Cerebellar nuclear complex (tissue), 1 donor: ENCODE measurements at regions not wholly inside any gene's neighbourhood (a gene's known extent, or its start where the extent isn't known, plus 50 kb on each side); places are given as distances from the start of the nearest gene placed in this dataset.
A peak's percentile ranks its signal among the peaks of the same experiment; 100 is the strongest.
"Not testable (repeated sequence)": the region's sequence is repeated elsewhere in the genome, so short reads cannot be mapped to it uniquely, and the experiment has no call there.

Experiments used
- DNase-seq, 2 experiments: peaks; one replicate each; lab custom pipeline; 2025; lab: John Stamatoyannopoulos, UW

DNA sequence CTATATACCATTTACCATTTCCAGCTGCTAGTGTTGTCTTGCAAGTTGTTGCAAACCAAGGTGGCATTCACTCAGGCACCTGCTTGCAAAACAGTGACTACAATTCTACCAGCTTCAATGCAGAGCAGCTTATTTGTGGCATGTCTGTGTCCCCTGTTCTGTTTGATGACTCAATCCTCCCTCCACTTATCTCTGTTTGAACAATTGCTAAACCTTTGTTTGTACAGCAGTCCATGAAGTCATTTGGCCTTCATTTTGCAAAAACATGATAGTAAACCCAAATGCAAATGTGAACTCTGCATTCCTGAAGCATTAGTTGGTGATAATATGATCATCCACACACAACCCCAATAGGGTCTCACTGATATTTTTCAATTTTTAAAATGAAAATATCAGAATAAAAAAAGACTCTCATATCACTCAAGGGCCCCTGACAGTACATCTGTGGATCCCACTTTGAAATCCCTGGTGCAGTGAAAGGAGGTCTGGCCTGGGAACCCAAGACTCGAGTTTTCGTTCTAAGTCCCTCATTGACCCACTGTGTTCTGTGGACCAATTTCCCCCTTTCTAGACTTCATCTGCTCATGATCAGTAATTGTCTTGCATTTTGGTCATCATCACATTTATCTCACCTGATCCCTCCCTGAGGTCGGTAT, 425.4 kb downstream of the RPS24 start:
- DNase-seq, result no peak

DNA sequence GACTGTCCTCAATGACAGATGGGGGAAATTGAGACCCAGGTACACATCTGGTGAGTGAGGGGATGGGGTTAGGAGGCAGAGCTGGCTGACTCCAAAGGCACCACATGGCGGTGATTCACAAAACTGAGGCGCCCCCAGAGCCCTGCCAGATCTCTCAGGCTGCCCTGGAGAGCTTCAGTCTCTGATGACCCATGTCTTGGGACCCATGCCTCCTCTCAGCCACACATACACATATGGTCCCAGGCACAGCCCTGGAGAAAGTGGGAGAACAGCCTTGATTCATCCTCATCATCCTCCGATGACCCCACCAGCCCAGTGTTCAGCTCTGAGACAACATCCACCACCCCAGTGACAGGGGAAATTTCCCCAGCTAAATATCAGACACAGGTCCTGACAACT, 426.0 kb downstream of the RPS24 start:
- DNase-seq, result no peak

DNA sequence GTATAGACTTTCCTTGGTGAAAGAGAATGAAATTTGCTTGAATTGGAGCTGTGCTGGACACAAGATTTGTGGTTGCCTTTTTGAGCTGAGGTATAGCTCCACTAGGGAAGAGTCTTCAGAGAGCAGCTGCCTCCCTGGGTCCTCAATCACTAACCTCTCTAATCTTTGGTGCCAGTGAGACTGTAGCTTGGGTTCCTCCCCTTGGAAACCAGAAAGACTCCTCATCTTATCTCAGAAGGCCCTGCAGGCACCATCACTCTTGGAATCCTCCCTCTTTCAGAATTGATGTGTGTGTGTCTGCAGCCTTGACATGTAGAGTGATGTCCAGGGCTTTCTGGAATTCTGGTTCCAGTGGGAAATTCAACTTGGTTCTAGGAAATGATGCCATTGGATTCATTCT, 426.5 kb downstream of the RPS24 start:
- no peak for DNase-seq

DNA sequence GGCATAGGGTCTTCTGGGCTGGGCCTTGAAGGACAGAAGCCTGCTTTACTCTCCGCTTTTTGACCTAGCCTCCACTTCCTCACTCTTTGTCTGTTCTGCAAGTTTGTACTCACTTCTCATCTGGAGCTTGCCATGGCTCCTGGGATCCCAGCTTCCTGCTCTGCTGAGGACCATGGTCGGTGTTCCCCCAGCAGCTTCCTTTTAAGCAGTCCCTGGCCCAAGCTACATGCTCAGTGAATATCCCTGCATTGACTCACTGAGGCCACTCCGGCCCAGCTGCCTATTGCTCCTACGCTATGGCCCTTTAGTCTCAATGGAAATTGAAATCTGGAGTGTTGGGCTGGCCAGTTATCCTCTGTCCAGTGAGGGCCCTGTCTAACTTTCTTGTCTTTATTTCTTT, 427.7 kb downstream of the RPS24 start:
- DNase-seq, result no peak

DNA sequence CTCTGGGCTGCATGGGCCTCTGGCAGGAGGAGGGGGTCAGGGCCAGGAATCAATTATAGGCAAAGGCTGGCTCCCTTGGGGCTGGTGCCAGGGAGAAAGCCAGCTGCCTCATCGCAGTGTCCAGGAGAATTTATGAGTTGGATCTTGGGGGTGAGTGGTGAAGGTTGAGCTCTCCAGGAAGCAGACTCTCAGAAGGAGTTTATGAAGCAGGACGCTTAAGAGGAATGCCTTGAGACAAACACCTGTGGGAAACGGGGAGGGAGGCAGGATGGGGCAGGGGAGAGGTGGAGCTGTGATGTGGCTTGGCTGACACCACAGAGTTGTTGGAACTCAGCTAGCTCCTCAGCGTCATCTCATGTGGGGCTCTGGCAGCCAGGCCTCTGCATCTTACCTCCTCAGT, 428.5 kb downstream of the RPS24 start:
- no peak for DNase-seq

DNA sequence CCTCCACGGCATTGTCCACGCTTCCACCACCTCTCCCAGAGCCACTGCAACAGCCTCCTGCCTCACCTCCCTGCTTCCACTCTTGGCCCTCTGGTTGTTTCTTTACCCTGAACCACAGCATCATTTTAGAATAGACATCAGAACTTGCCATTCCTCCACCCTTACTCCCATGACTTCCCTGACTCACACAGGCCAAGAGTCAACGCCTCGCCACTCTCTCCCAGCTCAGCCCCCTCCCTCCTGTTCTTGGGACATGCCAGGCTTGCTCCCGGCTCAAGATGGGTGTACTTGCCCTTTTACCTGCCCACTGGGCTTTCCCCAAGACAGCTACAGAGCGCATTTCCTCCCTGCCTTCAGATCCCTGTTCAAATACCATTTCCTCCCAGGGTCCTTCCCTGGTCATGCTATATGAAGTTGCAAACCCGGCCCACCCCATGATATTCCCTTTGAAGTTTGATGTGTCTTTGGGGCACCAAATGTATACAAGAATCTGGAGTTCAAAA, 429.1 kb downstream of the RPS24 start:
- no peak for DNase-seq

DNA sequence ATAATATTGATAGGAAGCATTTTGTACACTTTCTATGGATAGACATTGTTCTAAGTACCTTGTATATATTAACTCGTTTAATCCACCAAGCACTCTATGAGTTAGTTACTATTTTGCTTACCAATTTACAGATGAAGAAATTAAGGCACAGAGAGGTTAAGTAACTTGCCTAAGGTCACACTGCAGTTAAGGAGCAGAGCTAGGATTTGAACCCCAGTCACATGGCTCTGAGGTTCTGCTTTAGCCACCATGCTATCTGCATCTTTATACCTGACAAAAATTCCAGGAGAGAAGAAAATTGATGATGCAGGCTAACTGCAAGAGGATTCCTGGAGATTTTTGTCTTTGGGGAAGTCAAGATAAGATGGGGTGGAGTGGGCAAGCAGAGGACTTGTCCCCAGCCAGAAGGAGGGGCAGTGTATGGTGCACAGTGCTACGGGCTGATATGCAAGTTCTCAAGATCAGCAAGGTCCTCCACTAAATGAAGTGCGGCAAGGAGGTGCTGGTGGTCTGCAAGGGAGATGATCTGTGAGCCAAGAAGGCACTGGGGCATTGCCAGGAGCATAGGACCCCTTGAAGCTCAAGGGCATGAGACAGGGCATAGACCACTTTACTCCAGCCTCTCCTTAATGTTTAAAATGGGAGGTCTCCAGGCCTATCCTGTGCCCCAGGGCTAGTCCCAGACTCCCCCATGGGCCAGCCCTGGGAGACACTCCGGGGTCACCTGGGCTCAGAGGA, 430.6 kb downstream of the RPS24 start:
- DNase-seq, result no peak

DNA sequence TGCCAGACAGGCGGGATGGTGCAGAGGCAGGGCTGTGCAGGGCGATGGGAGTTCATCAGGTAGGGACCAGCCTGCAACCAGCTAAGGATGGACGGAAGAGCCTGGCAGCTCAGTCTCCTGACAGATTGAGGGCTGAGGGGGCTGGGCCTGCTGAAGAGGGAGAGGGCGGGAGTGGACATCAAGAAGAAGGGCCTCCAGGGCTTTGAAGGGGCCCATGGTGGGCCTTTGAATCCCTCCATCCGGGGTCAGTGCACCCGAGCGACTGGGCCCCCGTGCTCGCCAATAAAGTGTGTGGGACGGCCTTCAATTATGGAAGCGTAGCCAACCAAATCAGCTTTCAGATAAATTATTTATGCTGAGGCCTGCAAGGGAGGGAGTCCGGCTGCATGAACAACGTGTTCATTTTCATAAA, 431.2 kb downstream of the RPS24 start:
- no peak for DNase-seq

DNA sequence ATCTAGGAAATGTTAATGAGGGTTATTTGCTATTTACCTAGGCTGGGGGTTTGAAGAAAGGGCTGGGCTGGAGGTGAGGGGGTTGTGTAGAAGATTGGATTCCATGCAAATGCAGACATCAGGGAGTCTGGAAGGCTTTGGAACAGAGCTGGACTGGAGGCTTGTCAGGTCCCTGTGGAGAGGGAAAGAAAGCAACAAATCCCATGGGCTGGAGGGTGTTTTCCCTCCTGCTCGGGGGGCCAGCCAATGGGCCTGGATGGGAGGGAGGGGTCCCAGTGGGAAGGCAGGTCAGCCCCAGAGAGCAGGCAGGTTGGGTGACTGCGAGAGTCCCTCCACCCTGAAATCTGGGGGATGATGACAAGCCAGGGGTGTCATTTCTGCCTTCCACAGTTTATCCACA, 431.8 kb downstream of the RPS24 start:
- no peak for DNase-seq

DNA sequence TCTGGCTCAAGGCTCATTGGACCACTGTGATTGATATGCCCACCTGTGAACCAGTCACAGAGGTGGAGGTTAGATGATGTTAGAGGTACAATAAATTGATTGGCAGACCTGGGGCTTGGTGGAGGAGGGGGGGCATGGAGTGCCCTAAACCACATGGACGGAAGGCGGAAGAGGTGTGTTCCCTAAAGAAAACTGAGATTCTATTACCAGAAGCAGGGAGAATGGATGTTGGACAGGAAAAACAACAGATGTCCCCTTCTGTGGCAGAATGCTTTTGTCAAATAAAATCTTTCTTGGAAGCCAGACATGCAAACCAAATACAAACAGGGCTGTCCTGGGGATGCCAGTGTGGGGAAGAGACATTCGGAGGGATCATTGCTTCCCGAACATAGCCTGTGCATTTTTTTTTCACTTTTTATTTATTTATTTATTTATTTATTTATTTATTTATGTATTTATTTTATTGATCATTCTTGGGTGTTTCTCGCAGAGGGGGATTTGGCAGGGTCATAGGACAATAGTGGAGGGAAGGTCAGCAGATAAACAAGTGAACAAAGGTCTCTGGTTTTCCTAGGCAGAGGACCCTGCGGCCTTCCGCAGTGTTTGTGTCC, 433.9 kb downstream of the RPS24 start:
- DNase-seq, result peak in 1 of 2 experiments; percentile 45

DNA sequence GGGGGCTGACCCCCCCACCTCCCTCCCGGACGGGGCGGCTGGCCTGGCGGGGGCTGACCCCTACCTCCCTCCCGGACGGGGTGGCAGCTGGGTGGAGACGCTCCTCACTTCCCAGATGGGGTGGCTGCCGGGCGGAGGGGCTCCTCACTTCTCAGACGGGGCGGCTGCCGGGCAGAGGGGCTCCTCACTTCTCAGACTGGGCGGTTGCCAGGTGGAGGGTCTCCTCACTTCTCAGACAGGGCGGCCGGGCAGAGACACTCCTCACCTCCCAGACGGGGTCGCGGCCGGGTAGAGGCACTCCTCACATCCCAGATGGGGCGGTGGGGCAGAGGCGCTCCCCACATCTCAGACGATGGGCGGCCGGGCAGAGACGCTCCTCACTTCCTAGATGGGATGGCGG, 435.1 kb downstream of the RPS24 start:
- DNase-seq, result not testable (repeated sequence)

DNA sequence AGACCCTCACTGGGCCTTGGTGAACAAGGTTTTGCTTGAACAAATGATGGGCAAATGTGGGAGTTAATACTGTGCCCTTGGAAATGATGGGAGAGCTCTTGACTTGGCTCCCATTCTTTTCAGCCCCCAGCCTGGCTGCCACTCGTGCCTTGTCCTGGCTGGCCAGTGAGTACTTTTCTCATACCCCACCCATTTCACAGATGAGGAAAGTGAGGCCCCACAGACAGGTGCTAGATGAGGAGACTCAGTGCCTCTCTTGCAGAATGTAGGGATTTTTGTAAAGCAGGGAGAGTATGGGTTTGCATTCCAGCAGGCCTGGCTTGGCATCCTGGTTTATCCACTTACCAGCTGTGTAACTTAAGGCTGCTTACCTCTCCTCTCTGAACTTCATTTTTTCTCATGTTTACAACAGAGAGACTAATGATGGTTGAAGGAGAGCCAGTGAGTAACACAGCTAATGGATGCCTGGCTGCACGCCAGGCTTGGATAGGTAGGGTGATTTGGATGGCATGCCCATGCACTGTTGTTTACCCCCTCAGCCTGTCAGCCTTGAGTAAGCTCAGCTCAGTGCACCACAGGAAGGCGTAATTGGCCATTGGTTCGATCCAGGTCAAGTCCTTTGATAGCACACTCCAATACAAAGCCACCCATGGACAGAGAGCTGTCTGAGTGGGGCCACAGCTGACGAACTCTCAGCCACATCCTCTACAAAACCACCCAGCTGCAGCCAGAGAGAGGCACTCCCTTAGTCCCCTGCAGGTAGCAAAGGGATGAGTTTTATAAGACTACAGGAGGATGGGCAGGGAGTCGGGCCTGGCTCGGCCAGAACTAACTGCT, 436.8 kb downstream of the RPS24 start:
- DNase-seq, result no peak

DNA sequence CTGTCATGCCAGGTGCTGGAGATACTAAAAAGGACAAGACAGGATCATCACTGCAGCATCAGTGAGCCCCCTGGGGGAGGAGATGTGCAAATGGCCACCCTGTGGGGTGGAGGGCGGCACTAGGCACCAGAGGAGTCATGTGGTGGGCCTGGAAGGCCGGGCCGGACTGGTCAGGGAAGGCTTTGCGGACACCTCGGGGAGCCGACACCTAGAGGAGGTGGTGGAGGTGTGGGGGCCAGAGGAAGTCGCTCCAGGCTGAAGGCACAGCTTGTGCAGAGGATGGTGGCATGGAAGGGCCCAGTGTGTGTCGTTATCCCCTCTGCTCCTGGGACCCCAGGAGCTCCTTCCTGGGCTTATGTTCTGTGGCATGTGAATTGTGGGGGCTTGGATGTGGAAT, 437.7 kb downstream of the RPS24 start:
- no peak for DNase-seq

DNA sequence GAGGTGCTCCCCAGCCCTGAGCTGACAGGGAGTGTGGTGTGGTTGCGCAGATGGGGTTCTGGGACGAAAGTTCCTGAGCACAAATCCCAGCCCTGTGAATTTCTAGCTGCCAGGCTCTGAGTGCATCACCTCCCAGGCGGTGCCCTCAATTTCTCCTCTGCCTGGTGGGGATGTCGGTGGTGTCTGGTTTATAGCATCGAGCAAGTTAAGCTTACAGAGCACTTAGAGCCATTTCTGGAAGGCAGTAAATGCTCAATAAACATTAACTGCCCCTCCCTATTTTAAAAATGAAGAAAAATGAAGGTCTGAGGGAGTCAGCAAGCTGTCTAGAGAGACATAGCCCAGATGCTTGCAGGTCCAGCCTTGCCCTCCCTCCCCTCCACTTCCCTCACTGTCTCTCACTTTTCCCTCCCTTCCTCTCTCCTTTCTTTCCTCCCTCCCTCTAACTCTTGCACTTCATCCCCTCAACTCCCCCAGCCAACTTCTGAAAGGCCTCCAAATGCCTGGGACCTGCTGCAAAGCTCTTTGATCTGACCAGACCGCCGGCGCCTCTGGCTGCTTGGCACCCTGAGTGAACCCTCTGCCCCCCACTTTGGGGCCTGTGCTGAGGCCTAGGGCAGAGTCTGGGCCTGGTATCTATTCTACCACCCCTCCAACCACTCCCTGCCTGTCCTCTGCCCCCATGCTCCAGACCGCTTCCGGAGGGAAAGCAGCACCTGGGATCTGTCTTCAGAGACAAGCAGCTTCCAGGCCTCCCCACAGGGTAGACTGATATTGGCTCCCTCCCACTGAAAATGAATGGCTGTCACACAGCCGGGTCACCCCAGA, 438.3 kb downstream of the RPS24 start:
- DNase-seq, result no peak

DNA sequence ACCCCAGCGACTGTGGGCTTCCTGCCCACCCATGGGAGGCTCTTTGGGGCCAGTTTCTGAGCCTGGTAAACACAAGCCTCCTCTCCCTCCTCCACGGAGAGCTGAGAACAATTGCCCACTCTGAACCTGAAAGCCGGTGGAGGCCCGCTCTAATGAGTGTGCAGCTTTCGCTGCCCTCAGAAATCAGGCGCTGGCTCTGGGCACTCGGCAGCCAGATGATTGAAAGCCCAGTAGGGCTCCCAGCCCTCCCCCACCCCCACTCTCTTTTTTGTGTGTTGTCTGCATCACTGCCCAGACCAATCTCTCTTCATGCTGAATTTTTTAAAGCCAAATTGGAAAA, 438.9 kb downstream of the RPS24 start:
- no peak for DNase-seq

DNA sequence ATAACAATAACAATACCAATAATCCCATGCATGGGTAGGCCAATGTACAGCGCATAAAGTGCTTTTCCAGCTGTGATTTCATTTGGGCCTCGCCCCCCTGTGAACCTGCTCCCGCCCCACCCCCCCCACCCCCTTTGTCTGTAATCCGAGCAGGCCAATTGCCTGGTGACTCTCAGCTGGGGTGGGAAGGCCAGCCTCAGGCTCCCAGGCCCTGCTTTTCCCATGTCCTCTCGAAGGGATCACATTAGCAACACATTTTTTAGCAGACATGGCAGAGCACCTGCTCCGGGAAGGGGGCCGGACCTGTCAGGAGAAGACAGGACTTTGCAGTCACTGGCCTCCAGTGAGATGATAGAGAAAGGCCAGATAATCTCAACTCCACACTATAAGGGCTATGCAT, 439.3 kb downstream of the RPS24 start:
- no peak for DNase-seq

DNA sequence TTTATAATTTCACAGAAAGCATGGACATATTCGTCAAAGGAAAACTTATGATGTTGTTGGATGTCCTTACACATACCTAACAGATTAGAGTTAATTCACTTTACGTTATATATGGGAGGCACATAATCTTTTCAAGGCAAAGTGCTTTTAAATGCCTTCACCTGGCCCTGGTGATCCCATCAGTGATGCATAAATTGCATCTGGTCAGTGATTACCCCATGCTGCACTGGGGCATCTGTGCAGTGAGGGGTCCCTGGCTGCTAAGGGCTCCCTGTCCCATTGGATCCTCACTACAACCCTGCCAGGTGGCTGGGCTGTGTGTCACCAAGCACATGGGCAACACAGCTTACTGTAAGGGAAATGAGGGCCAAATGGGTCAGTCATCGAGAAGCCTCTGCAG, 441.1 kb downstream of the RPS24 start:
- DNase-seq, result no peak

DNA sequence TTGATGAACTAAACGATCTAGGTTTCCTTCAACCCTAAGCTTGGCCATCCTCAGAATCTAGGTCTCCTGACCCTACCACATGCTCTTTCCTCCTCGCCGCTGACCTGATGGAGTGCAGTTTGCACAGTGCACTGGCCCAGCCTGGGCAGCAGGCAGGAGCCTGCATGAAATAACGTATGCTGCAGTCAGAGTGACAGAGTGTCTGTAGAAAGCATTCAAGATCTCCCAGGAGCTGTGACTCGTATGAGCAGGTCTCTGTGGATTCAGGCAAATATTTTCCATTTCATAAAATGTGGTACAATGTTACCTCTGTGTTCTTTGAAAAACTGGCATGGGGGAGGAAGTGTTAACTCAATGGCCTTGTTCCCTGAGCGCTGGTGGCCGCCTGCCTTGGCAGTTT, 441.8 kb downstream of the RPS24 start:
- DNase-seq, result no peak

DNA sequence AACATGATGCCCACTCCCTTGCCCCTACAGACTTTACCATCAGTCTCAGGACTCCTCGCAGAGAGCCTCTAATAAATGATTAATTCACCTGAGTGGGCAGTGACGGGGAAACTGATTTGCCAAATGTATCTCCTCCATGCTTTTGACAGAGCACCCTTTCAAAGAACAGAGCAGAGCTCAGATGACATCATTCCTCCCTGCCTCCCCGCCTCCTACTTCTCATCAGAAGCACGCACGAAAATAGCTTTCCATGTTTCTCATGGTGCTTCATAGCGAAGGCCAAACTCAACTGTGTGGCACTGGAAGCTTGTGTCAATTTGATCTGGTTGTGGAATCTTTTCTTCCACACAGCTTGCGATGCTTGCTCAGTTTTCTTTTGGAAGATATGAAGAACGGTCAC, 442.5 kb downstream of the RPS24 start:
- DNase-seq, result no peak

DNA sequence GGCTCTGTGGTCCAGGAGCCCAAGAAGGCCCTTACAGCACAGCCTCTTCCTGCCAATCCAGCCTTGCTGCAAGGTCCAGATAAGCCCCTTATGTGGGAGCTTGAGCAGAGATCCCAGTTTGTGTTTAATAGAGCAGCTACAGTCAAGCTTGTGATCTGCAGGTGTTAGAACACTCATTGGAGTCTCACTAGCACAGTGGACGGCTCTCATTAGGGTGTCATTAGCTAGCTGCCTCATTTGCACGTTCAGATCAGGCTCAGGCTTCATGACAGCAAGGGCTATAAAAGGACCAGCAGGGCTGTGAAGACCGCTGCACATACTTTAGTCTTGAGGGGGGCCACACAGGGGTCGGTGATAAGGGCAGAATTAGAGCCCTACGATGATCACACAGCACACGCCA, 443.2 kb downstream of the RPS24 start:
- DNase-seq, result no peak

DNA sequence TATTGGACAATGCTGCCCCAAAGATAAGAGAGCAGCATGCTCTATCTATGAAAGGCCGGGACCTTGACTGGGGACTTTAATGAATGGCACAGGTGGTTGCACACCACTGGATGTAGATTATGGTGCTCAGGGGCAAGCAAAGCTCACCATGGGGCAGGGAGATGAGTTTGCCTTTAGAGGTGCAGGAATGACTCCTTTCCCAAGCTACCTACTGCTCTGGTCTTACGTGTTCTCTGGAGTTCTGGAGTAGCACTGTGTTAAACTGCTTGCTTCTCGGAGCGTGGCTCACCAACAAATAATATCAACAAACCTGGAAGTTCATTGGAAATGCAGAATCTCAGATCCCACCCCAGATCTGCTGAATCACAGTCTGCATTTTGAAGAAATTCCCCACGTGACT, 445.3 kb downstream of the RPS24 start:
- DNase-seq, result no peak

DNA sequence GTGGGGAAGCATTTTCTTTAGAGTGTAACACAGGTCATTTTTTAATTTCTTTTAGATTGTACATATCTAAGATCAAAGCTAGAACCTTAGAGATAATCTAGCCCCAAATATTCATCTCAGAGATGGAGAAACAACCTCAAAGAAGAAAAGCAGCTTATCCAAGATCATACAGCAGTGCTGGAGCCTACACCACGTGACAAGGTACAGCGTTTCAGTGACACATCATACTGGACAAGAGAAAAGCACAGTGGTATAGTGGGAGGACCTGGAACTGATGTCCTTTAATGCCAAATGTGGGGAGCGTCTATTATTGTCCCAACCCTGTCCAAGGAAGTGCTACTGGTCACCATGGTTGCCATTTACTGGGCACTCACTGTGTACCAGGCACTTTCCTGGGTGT, 445.8 kb downstream of the RPS24 start:
- no peak for DNase-seq
